Brain microvascular endothelial cell (primary cell): ENCODE measurements at regions not wholly inside any gene's neighbourhood (a gene's known extent, or its start where the extent isn't known, plus 50 kb on each side); places are given as distances from the start of the nearest gene placed in this dataset.

ENCODE experiments used
- DNase-seq: peaks from one replicate; pipeline ENCODE4 v3.0.0-alpha.2; 2020
- H3K27ac ChIP-seq: fragments of 250-450 bp; sonication (Bioruptor Pico); 2 replicates; pipeline ENCODE4 v1.5.1; 2020; ENCODE audit warnings: mild to moderate bottlenecking, moderate library complexity
- H3K27me3 ChIP-seq: fragments of 250-450 bp; sonication (Bioruptor Pico); replicated peaks from 2 replicates; pipeline ENCODE4 v1.5.1; 2020; ENCODE audit warnings: mild to moderate bottlenecking
- H3K36me3 ChIP-seq: fragments of 250-450 bp; sonication (Bioruptor Pico); replicated peaks from 2 replicates; pipeline ENCODE4 v1.5.1; 2020; ENCODE audit warnings: mild to moderate bottlenecking
- H3K4me3 ChIP-seq: 2 replicates; pipeline ENCODE4 v1.5.1; 2011; ENCODE audit warnings: low read depth, mild to moderate bottlenecking, control low read depth, low read length, moderate library complexity
- CTCF ChIP-seq: IDR thresholded peaks from 2 replicates; pipeline ENCODE4 v1.5.1; 2011; ENCODE audit warnings: low read depth, mild to moderate bottlenecking, moderate library complexity, low read length, control low read depth, inconsistent platforms; ENCODE audit errors: missing control alignments
- in situ Hi-C: cut with HindIII; loops from 2 replicates; pipeline ENCODE4 v1.10.0; 2017; ENCODE audit warnings: low sequenced_read_pairs, low pct_ligation_motif_present

GRCh38 chr4:63583561-63583960 is 825.7 kb downstream of the TECRL start:
- Histone ChIP-seq H3K4me3 (no peak overlapping the region), H3K36me3 (no peaks in the 10 kb centered on the region), H3K27ac (no peak overlapping the region), H3K27me3 (no peaks in the 10 kb centered on the region)
- no peak for TF ChIP-seq CTCF
- in situ Hi-C loops: no loop called here
- no peak for DNase-seq

- no peak overlapping the region for H3K4me3 ChIP-seq
Observed at GRCh38 chr4:63583007-63583406, 826.2 kb downstream of the TECRL start.

GRCh38 chr4:63580796-63581475 is 828.3 kb downstream of the TECRL start:
- TF ChIP-seq CTCF: no peak
- in situ Hi-C loops: no loop called here

More at GRCh38 chr4:63583007-63583406, 826.2 kb downstream of the TECRL start:
- no peak overlapping the region for H3K27ac ChIP-seq
- no peaks in the 10 kb centered on the region for H3K36me3 ChIP-seq
- no peak for TF ChIP-seq CTCF
- no peaks in the 10 kb centered on the region for H3K27me3 ChIP-seq
- in situ Hi-C loops: no loop called here
- DNase-seq: no peak

GRCh38 chr4:63578383-63578782 is 830.9 kb downstream of the TECRL start:
- Histone ChIP-seq H3K27ac (no peak overlapping the region), H3K4me3 (no peak overlapping the region), H3K36me3 (no peaks in the 10 kb centered on the region), H3K27me3 (no peaks in the 10 kb centered on the region)
- no peak for DNase-seq
- TF ChIP-seq CTCF: no peak
- in situ Hi-C loops: no loop called here

More at GRCh38 chr4:63580796-63581475, 828.3 kb downstream of the TECRL start:
- Histone ChIP-seq H3K4me3 (no peak overlapping the region), H3K36me3 (no peaks in the 10 kb centered on the region), H3K27ac (no peak overlapping the region), H3K27me3 (no peaks in the 10 kb centered on the region)
- no peak for DNase-seq

GRCh38 chr4:63566658-63567057 is 842.6 kb downstream of the TECRL start:
- no peak for TF ChIP-seq CTCF
- no peaks in the 10 kb centered on the region for H3K27me3 ChIP-seq
- in situ Hi-C loops: no loop called here

GRCh38 chr4:63563288-63564014 is 845.8 kb downstream of the TECRL start:
- H3K4me3 ChIP-seq: no peak overlapping the region
- DNase-seq: no peak
- no peaks in the 10 kb centered on the region for H3K36me3 ChIP-seq
- H3K27ac ChIP-seq: no peak overlapping the region
- TF ChIP-seq CTCF: no peak
- in situ Hi-C loops: no loop called here
- no peaks in the 10 kb centered on the region for H3K27me3 ChIP-seq

More at GRCh38 chr4:63566658-63567057, 842.6 kb downstream of the TECRL start:
- Histone ChIP-seq H3K27ac (no peak overlapping the region), H3K36me3 (no peaks in the 10 kb centered on the region), H3K4me3 (no peak overlapping the region)
- no peak for DNase-seq
